Left lung (tissue), 4 donors: ENCODE measurements at regions not wholly inside any gene's neighbourhood (a gene's known extent, or its start where the extent isn't known, plus 50 kb on each side); places are given as distances from the start of the nearest gene placed in this dataset.

ENCODE experiments used
- ATAC-seq: fragments of 200-7000 bp; cut with Tn5 transposase; one replicate; pipeline ENCODE4 v1.9.1; 2020; ENCODE audit warnings: moderate library complexity
- DNase-seq, 4 donors: peaks; one replicate each; pipeline ENCODE4 v3.0.0-alpha.2; 2013 to 2020
- H3K27ac ChIP-seq, 2 donors: fragments of 200-600 bp; sonication (generic) in 1 of 2; one replicate each; pipeline versions ENCODE4 v1.5.0 to v1.8.0; 2020 to 2021
- H3K27me3 ChIP-seq, 2 donors: fragments of 200-600 bp; sonication (generic) in 1 of 2; one replicate each; pipeline versions ENCODE4 v1.5.0 to v1.8.0; 2020 to 2021
- H3K36me3 ChIP-seq, 2 donors: fragments of 200-600 bp; sonication (generic) in 1 of 2; one replicate each; pipeline versions ENCODE4 v1.5.0 to v1.8.0; 2020 to 2021
- H3K4me1 ChIP-seq, 2 donors: fragments of 200-600 bp; one replicate each; pipeline ENCODE4 v1.8.0; 2021
- H3K4me3 ChIP-seq, 2 donors: fragments of 200-600 bp; sonication (generic) in 1 of 2; one replicate each; pipeline versions ENCODE4 v1.5.0 to v1.8.0; 2020 to 2021; ENCODE audit warnings: mild to moderate bottlenecking in 1 of 2
- H3K9me3 ChIP-seq, 2 donors: fragments of 200-600 bp; sonication (generic) in 1 of 2; one replicate each; pipeline versions ENCODE4 v1.5.0 to v1.8.0; 2020 to 2021
- intact Hi-C, 2 donors: fragments of 100-400 bp; cut with DNase I; formaldehyde crosslinking; loops; one replicate each; pipeline versions ENCODE4 v1.11.2 to v1.14.2; 2022
- TF ChIP-seq, protein P1 (sequence below), 2 donors: fragments of 200-600 bp; sonication (generic) in 1 of 2; IDR thresholded peaks; one replicate each; pipeline versions ENCODE4 v1.5.0 to v1.8.0; 2021; ENCODE audit warnings: antibody characterized with exemption in 2 of 2
- donor health status: DM: no; HTN: yes; CAD: no.
- donor health status: DM: no; HTN: no; CAD: no.

DNA sequence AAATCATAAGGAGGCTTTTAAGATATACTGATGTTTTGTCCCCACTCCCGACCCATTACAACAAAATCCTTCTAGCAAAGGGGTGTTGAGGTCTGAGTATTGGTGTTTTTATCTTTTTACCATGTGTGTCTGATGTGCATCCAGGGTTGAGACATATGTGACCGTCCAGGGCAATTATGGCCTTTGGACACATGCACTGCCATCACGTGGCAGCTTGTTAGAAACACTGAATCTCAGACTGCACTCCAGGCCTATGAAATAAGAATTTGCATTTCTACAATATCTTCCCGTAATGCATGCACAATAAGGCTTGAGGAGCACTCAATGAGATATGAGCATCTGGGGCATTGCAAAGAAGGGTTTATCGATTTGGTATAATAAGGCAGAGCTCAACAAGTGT lies 235.1 kb upstream of the ZNF804A start:
- no peaks in the 10 kb centered on the region for H3K36me3 ChIP-seq
- intact Hi-C loops, result no loop called here
- no peak overlapping the region for H3K4me3 ChIP-seq
- no peak for ATAC-seq
- H3K4me1 ChIP-seq, result no peaks in the 10 kb centered on the region
- DNase-seq, result no peak
- no peak overlapping the region for H3K27ac ChIP-seq
- H3K9me3 ChIP-seq, result no peaks in the 10 kb centered on the region
- TF ChIP-seq, protein P1, sequence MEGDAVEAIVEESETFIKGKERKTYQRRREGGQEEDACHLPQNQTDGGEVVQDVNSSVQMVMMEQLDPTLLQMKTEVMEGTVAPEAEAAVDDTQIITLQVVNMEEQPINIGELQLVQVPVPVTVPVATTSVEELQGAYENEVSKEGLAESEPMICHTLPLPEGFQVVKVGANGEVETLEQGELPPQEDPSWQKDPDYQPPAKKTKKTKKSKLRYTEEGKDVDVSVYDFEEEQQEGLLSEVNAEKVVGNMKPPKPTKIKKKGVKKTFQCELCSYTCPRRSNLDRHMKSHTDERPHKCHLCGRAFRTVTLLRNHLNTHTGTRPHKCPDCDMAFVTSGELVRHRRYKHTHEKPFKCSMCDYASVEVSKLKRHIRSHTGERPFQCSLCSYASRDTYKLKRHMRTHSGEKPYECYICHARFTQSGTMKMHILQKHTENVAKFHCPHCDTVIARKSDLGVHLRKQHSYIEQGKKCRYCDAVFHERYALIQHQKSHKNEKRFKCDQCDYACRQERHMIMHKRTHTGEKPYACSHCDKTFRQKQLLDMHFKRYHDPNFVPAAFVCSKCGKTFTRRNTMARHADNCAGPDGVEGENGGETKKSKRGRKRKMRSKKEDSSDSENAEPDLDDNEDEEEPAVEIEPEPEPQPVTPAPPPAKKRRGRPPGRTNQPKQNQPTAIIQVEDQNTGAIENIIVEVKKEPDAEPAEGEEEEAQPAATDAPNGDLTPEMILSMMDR (IDR thresholded peaks at IDR 0.05), result no peak
- no peaks in the 10 kb centered on the region for H3K27me3 ChIP-seq

- no peaks in the 10 kb centered on the region for H3K36me3 ChIP-seq
- H3K4me1 ChIP-seq, result no peaks in the 10 kb centered on the region
- H3K4me3 ChIP-seq, result no peak overlapping the region
- no peak for DNase-seq
- ATAC-seq, result no peak
- H3K27me3 ChIP-seq, result no peaks in the 10 kb centered on the region
- intact Hi-C loops, result no loop called here
- H3K27ac ChIP-seq, result no peak overlapping the region
- no peaks in the 10 kb centered on the region for H3K9me3 ChIP-seq
- TF ChIP-seq, protein P1 (IDR thresholded peaks at IDR 0.05), result no peak
Measured at GRCh38 chr2:184367211-184367610, 231.1 kb upstream of the ZNF804A start.

DNA sequence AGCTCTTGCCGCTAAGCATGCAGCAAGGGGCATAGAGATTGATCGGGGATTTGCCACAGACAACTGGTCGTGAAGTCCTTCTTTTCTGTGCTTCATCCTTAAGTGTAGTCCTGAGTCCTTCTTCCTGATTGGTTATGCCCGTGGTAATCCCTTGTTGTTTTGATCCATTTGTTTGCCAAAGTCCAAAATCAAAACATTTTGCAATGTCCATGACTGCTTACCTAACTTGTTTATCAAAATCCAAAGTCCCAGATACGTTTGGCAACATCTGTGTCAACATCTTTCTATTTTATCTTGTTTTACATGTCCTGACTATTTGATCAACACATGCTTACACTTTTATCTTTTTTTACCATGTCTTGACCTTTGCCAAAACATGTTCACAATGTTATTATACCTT lies 229.0 kb upstream of the ZNF804A start:
- TF ChIP-seq, protein P1 (IDR thresholded peaks at IDR 0.05), result no peak
- no peaks in the 10 kb centered on the region for H3K36me3 ChIP-seq
- intact Hi-C loops, result no loop called here
- no peaks in the 10 kb centered on the region for H3K4me1 ChIP-seq
- no peak overlapping the region for H3K27ac ChIP-seq
- no peak overlapping the region for H3K4me3 ChIP-seq
- no peaks in the 10 kb centered on the region for H3K9me3 ChIP-seq
- DNase-seq (no peak), ATAC-seq (no peak)
- no peaks in the 10 kb centered on the region for H3K27me3 ChIP-seq

DNA sequence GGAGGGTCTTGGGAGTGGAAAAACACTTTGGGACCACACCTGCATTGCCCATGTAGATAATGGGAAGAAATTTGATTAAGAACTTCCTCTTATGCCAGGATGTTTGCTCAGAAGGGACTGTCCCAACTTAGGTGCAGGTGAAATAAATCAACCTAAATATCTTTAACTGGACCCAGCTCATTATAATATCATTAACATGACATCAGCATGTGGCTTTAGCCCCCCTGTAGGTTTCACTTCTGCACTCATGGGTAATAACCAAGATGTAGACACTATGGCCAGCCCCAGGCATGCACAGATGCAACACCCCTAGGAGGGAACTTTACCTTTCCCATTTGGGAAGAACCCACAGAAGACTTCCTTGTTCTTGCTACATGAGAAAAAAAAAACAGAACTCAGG lies 227.4 kb upstream of the ZNF804A start:
- H3K4me1 ChIP-seq, result no peaks in the 10 kb centered on the region
- TF ChIP-seq, protein P1 (IDR thresholded peaks at IDR 0.05), result no peak
- no peak for DNase-seq
- H3K27ac ChIP-seq, result no peak overlapping the region
- H3K27me3 ChIP-seq, result no peaks in the 10 kb centered on the region
- intact Hi-C loops, result no loop called here
- H3K9me3 ChIP-seq, result no peaks in the 10 kb centered on the region
- no peak for ATAC-seq
- no peak overlapping the region for H3K4me3 ChIP-seq
- no peaks in the 10 kb centered on the region for H3K36me3 ChIP-seq

DNA sequence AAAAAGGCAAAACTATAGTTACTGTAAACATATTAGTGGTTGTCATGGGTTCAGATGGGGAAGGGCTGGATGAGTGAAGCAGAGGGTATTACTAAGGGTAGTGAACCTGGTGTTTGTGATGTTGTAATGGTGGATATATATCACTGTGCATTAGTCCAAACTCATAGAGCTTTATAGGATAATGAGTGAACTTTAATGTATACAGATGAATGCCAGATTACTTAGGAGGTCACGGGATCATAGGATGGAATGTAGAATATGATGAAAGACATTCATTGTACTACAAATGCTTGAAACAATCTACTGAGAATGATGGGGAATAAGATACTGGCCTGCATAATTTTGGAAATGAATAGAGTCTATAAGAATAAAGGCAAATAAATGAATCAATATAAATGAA lies 226.7 kb upstream of the ZNF804A start:
- Histone ChIP-seq H3K36me3 (no peaks in the 10 kb centered on the region), H3K27me3 (no peaks in the 10 kb centered on the region), H3K27ac (no peak overlapping the region), H3K4me1 (no peaks in the 10 kb centered on the region), H3K4me3 (no peak overlapping the region), H3K9me3 (no peaks in the 10 kb centered on the region)
- intact Hi-C loops, result no loop called here
- TF ChIP-seq, protein P1 (IDR thresholded peaks at IDR 0.05), result no peak
- ATAC-seq (no peak), DNase-seq (no peak)
